ENCODE measurements at regions not wholly inside any gene's neighbourhood (a gene's known extent, or its start where the extent isn't known, plus 50 kb on each side); places are given as distances from the start of the nearest gene placed in this dataset.

DNA sequence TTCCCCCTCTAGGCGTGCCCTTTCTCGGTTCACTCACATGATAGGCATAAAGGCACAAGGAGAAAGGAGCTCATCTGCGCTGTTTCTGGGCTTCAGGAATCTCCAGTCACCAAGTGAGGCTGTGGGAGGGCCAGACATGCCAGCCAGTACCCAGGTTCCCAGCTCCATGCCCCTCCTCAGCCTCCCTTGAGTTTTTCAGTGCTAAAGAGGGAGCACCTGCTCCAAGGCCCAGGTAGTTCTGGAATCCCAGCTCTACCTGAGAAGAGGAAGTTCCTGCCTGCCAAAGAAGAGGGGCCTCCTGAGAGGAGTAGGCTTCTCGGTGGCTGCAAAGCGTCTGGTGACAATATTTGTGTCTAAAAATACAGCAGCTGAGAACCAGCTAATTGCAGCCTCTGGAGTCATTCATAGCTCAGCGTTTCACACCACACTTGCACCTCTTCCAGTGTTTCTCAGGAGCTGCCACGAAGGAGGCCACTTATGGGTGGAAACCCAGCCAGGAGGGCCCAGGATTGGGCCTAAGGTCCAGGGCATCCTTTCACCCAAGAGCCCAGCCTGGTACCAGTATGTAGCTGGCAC is 197.4 kb downstream of the TRIM29 start:
- TF ChIP-seq, protein P1, sequence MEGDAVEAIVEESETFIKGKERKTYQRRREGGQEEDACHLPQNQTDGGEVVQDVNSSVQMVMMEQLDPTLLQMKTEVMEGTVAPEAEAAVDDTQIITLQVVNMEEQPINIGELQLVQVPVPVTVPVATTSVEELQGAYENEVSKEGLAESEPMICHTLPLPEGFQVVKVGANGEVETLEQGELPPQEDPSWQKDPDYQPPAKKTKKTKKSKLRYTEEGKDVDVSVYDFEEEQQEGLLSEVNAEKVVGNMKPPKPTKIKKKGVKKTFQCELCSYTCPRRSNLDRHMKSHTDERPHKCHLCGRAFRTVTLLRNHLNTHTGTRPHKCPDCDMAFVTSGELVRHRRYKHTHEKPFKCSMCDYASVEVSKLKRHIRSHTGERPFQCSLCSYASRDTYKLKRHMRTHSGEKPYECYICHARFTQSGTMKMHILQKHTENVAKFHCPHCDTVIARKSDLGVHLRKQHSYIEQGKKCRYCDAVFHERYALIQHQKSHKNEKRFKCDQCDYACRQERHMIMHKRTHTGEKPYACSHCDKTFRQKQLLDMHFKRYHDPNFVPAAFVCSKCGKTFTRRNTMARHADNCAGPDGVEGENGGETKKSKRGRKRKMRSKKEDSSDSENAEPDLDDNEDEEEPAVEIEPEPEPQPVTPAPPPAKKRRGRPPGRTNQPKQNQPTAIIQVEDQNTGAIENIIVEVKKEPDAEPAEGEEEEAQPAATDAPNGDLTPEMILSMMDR (conservative IDR thresholded peaks at IDR 0.05; ENCODE audit: low read depth in 2 of 2) = no peak
- TF ChIP-seq JUNB (IDR thresholded peaks at IDR 0.05; ENCODE audit: unreplicated experiment) (no peak), CREB1 (CRISPR knock-in tag; IDR thresholded peaks at IDR 0.05; ENCODE audit: low read depth) (no peak), EZH2 (IDR thresholded peaks at IDR 0.05; ENCODE audit: low read depth, unreplicated experiment) (no peak), EZH2phosphoT487 (IDR thresholded peaks at IDR 0.05; ENCODE audit: unreplicated experiment) (no peak), ZNF331 (CRISPR knock-in tag; IDR thresholded peaks at IDR 0.05; ENCODE audit: low read depth) (no peak)
